ENCODE measurements at regions not wholly inside any gene's neighbourhood (a gene's known extent, or its start where the extent isn't known, plus 50 kb on each side); places are given as distances from the start of the nearest gene placed in this dataset.

DNA sequence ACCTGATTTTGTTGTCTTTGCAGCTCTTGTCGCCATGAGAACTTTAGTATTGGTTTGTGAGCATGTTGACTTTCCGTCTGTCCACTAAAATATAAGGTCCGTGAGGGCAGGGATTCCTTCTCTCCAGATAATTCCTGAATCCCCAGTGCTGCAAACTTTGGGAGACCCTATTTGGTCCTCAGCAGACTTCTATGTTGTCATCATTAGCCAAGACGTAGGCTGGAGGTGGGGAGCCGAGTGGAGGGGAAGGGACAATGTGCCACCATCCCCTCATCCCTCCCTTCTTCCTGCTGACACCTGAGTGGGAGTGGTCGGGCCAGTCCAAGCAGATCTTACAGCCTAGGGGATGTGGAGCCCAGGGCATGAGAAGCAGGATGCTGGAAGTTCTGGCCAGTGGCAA, 690.6 kb downstream of the TBC1D22A start (continued):
- TF ChIP-seq, protein P1, sequence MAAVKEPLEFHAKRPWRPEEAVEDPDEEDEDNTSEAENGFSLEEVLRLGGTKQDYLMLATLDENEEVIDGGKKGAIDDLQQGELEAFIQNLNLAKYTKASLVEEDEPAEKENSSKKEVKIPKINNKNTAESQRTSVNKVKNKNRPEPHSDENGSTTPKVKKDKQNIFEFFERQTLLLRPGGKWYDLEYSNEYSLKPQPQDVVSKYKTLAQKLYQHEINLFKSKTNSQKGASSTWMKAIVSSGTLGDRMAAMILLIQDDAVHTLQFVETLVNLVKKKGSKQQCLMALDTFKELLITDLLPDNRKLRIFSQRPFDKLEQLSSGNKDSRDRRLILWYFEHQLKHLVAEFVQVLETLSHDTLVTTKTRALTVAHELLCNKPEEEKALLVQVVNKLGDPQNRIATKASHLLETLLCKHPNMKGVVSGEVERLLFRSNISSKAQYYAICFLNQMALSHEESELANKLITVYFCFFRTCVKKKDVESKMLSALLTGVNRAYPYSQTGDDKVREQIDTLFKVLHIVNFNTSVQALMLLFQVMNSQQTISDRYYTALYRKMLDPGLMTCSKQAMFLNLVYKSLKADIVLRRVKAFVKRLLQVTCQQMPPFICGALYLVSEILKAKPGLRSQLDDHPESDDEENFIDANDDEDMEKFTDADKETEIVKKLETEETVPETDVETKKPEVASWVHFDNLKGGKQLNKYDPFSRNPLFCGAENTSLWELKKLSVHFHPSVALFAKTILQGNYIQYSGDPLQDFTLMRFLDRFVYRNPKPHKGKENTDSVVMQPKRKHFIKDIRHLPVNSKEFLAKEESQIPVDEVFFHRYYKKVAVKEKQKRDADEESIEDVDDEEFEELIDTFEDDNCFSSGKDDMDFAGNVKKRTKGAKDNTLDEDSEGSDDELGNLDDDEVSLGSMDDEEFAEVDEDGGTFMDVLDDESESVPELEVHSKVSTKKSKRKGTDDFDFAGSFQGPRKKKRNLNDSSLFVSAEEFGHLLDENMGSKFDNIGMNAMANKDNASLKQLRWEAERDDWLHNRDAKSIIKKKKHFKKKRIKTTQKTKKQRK (IDR thresholded peaks at IDR 0.05; ENCODE audit: low read length) = no peak
- TF ChIP-seq ONECUT2 (CRISPR knock-in tag; IDR thresholded peaks at IDR 0.05) = no peak
- no peak for TF ChIP-seq CCDC6 (CRISPR knock-in tag; IDR thresholded peaks at IDR 0.05)
- TF ChIP-seq TBX2 (CRISPR knock-in tag; IDR thresholded peaks at IDR 0.05; ENCODE audit: borderline replicate concordance) = no peak

DNA sequence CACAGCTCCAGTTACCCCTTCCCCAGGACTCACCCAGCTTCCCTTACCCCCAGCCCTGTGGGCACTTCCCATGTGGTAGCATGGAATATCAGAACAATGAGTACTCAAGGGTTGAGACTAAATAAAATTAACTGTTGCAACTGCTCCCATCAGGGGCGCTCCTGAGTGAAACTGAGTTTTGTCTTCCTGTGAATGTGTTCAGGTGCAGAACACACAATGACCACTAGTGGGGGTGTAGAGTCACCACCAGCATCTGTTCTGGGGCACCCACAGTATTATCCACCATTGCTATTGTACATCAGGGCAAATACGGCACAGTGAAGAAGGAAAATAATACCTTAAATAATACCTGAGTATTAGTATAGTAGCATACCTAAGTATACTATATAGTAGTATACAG, 689.7 kb downstream of the TBC1D22A start:
- no peak overlapping the region for H3K4me2 ChIP-seq (ENCODE audit: low read depth, low read length)
- no peaks in the 10 kb centered on the region for H3K9me3 ChIP-seq (ENCODE audit: low read length)
- H3K9ac ChIP-seq (ENCODE audit: insufficient read depth, low read depth, low read length) = no peak overlapping the region
- CTCF ChIA-PET (ENCODE audit: low intra/inter-chr PET ratio, low total read pairs) = no interaction called here
- 0 out of 2 replicates have a peak, but pooled peaks cover 3% of the 10 kb centered on the region for H4K20me1 ChIP-seq (ENCODE audit: insufficient read depth, low read length)
- POLR2A ChIA-PET = no interaction called here
- no peak overlapping the region for H2AFZ ChIP-seq (ENCODE audit: low read length)
- DNase-seq (ENCODE audit: low spot score) = peak; percentile 53
- in situ Hi-C loops (cut with HindIII; ENCODE audit: extremely low pct_ligation_motif_present, low pct_unique_long_range_greater_than_20kb) = no loop called here
- intact Hi-C loops (cut with micrococcal nuclease; ENCODE audit: unreplicated experiment) = no loop called here
- no peaks in the 10 kb centered on the region for H3K4me1 ChIP-seq (ENCODE audit: insufficient read depth, low read length)
- ATAC-seq = peak; percentile 74
- H3K4me3 ChIP-seq (replicated peaks in 1 of 3; ENCODE audit: insufficient read depth in 1 of 3, low read depth in 2 of 3, low read length in 3 of 3) = no peak overlapping the region
- H3K27me3 ChIP-seq (ENCODE audit: control insufficient read depth in 1 of 2, insufficient read depth in 2 of 2, low read length in 2 of 2) = peaks cover 2 to 4% of the 10 kb centered on the region in 2 experiments; a peak in 3 of 5 replicates
- TF ChIP-seq THYN1 (CRISPR knock-in tag; IDR thresholded peaks at IDR 0.05; ENCODE audit: borderline replicate concordance, low read depth) (no peak), XRCC5 (optimal IDR thresholded peaks at IDR 0.05; ENCODE audit: low read length) (peak; percentile 44), STAG1 (CRISPR knock-in tag; IDR thresholded peaks at IDR 0.05) (peak; percentile 36)
- TF ChIP-seq, protein P2, sequence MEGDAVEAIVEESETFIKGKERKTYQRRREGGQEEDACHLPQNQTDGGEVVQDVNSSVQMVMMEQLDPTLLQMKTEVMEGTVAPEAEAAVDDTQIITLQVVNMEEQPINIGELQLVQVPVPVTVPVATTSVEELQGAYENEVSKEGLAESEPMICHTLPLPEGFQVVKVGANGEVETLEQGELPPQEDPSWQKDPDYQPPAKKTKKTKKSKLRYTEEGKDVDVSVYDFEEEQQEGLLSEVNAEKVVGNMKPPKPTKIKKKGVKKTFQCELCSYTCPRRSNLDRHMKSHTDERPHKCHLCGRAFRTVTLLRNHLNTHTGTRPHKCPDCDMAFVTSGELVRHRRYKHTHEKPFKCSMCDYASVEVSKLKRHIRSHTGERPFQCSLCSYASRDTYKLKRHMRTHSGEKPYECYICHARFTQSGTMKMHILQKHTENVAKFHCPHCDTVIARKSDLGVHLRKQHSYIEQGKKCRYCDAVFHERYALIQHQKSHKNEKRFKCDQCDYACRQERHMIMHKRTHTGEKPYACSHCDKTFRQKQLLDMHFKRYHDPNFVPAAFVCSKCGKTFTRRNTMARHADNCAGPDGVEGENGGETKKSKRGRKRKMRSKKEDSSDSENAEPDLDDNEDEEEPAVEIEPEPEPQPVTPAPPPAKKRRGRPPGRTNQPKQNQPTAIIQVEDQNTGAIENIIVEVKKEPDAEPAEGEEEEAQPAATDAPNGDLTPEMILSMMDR (CRISPR knock-in tag; IDR thresholded peaks at IDR 0.05) = peak; percentile 49
- H3K36me3 ChIP-seq (replicated peaks in 1 of 2; ENCODE audit: control insufficient read depth in 1 of 2, insufficient read depth in 2 of 2, low read length in 2 of 2) = no peaks in the 10 kb centered on the region
- no TSS peak for BruUV-seq (replicated peaks)
- peak; percentile 23 for FAIRE-seq
- WGBS (ENCODE audit: low lambda C conversion rate) = 26% methylated on average over 2 of the region's 2 CpGs
- no peaks in the 10 kb centered on the region for H3K79me2 ChIP-seq (ENCODE audit: insufficient read depth, low read length)
- H3K27ac ChIP-seq (ENCODE audit: extremely low read length, insufficient read depth, low read length) = no peak overlapping the region

Measured in HepG2 (cell line).